Lung (tissue), 11 donors: ENCODE measurements at regions not wholly inside any gene's neighbourhood (a gene's known extent, or its start where the extent isn't known, plus 50 kb on each side); places are given as distances from the start of the nearest gene placed in this dataset.
"Not testable (repeated sequence)": the region's sequence is repeated elsewhere in the genome, so short reads cannot be mapped to it uniquely, and the experiment has no call there.

Experiments used
- ATAC-seq: fragments of 200-7000 bp; cut with Tn5 transposase; one replicate; pipeline ENCODE4 v1.9.1; 2020; ENCODE audit warnings: moderate number of reproducible peaks; ENCODE audit not compliant: insufficient read depth, low FRiP score
- DNase-seq, 3 donors: peaks; one replicate each; pipeline ENCODE4 v3.0.0-alpha.2; 2013 to 2017
- H3K27ac ChIP-seq, 2 donors: one replicate each; pipeline ENCODE4 v1.5.1; 2013; ENCODE audit warnings: mild to moderate bottlenecking in 2 of 2, moderate library complexity in 2 of 2, control low read depth in 1 of 2, inconsistent platforms in 1 of 2, low read depth in 1 of 2, low read length in 1 of 2
- H3K27me3 ChIP-seq, 3 donors: one replicate each; pipeline ENCODE4 v1.5.1; 2013; ENCODE audit warnings: low read length in 2 of 3; ENCODE audit not compliant: control insufficient read depth in 3 of 3, insufficient read depth in 3 of 3
- H3K36me3 ChIP-seq, 4 donors: one replicate each; pipeline ENCODE4 v1.5.1; 2013; ENCODE audit warnings: low read length in 4 of 4, mild to moderate bottlenecking in 1 of 4, moderate library complexity in 1 of 4; ENCODE audit not compliant: control insufficient read depth in 4 of 4, insufficient read depth in 4 of 4
- H3K4me1 ChIP-seq, 5 donors: one replicate each; pipeline ENCODE4 v1.5.1; 2013; ENCODE audit warnings: low read length in 5 of 5, mild to moderate bottlenecking in 2 of 5, moderate library complexity in 1 of 5; ENCODE audit not compliant: control insufficient read depth in 5 of 5, insufficient read depth in 5 of 5
- H3K4me3 ChIP-seq: one replicate; pipeline ENCODE4 v1.5.1; 2013; ENCODE audit warnings: mild to moderate bottlenecking, control low read depth, moderate library complexity
- H3K9ac ChIP-seq, 2 donors: one replicate each; pipeline ENCODE4 v1.5.1; 2013; ENCODE audit warnings: low read length in 2 of 2, control low read depth in 1 of 2; ENCODE audit not compliant: insufficient read depth in 1 of 2
- H3K9me3 ChIP-seq, 4 donors: one replicate each; pipeline ENCODE4 v1.5.1; 2013; ENCODE audit warnings: low read length in 3 of 4, mild to moderate bottlenecking in 1 of 4, moderate library complexity in 1 of 4; ENCODE audit not compliant: control insufficient read depth in 4 of 4, insufficient read depth in 3 of 4
- WGBS, 2 donors: extraction: QIAGEN DNeasy Blood & Tissue Kit; methylation state at CpG; one replicate each; pipeline ENCODE4 v1.1.7; 2013; 5-methylcytosine and 5-hydroxymethylcytosine counted together
- TF ChIP-seq, protein P1 (sequence below): IDR thresholded peaks from 2 replicates; pipeline ENCODE4 v1.5.1; 2012; ENCODE audit warnings: mild to moderate bottlenecking; ENCODE audit errors: control extremely low read depth, extremely low read depth
- donor health status: control.
- donor health status: control.
- donor health status: Bipolar disorder and iron deficiency.
- donor health status: healthy.
- donor health status: DM: yes; HTN: yes; CAD: no.

DNA sequence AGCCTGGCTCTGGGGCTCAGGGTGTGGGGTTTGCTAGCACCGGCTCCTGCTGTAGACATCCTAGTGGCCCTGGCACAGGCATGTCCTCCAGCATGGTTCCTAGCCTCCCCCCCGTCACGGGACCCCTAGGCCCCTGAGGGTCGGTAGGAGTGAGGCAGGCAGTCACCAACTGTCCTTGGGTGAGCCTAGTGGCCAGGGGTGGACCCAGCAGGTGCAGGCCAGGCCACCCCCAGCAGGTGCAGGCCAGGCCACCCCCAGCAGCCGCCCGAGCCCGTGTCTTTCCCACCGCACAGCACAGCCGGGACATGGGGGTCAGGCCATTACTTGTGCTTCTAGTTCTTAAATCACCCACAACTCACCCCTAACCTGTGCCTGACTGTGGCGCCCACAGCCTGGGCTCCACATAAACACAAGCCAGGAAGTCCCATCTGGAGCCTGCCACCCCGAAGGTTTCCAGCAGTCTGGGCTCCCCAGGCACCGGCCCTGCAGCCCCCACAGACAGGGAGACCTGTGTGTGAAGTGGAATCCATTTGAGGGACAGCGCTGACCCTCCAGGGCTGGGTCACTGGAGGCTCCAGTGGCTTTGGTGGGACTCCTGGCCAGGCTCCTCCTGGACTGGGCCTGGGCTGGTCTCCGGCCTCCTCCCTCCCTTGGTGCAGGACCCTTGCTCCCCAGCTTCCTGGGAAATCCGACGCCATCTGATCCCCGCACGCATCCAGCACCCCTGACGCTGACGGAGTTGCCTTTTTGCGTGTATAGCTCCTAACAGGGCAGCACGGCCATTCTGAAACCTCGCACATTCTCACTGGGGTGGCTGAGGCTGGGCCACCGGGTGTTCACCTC, 114.1 kb upstream of the LPCAT1 start:
- ATAC-seq, result no peak
- no peaks in the 10 kb centered on the region for H3K4me1 ChIP-seq
- DNase-seq, result no peak
- peaks cover 0 to 5% (median 0%) of the 10 kb centered on the region in 3 donors for H3K27me3 ChIP-seq
- H3K9ac ChIP-seq, result no peak overlapping the region
- WGBS, 2 donors, result 88 to 90% methylated on average over 24 of the region's 24 CpGs
- TF ChIP-seq, protein P1, sequence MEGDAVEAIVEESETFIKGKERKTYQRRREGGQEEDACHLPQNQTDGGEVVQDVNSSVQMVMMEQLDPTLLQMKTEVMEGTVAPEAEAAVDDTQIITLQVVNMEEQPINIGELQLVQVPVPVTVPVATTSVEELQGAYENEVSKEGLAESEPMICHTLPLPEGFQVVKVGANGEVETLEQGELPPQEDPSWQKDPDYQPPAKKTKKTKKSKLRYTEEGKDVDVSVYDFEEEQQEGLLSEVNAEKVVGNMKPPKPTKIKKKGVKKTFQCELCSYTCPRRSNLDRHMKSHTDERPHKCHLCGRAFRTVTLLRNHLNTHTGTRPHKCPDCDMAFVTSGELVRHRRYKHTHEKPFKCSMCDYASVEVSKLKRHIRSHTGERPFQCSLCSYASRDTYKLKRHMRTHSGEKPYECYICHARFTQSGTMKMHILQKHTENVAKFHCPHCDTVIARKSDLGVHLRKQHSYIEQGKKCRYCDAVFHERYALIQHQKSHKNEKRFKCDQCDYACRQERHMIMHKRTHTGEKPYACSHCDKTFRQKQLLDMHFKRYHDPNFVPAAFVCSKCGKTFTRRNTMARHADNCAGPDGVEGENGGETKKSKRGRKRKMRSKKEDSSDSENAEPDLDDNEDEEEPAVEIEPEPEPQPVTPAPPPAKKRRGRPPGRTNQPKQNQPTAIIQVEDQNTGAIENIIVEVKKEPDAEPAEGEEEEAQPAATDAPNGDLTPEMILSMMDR, result no peak
- H3K36me3 ChIP-seq, result no peaks in the 10 kb centered on the region
- H3K9me3 ChIP-seq, result no peaks in the 10 kb centered on the region
- H3K27ac ChIP-seq, result no peak overlapping the region
- no peak overlapping the region for H3K4me3 ChIP-seq

DNA sequence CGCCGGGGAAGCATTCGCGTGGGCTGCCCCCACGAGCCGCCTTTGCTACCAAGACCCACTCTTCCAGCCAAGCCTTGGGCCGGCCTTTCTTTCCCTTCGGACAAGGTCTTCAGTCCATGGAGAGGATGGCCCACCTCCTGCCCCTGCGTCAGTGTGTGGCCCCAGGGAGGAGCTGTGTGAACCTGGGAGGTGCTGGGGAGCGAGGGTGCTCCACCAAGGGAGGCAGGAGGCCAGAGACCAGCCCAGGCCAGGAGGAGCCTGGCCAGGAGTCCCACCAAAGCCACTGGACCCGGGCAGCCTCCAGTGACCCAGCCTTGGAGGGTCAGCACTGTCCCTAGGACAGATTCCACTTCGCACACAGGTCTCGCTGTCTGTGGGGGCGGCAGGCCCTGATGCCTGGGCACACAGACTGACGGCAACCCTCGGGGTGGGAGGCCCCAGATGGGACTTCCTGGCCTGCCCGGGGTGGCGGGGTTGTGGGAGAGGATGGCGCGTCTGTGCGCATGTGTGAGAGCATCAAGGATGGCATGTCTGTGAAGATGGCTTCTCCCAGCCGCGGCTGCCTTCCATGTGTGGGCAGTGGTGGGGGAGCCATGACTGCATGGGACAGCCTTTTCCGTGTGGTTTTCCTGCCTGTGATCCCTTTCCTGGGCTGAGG, 113.3 kb upstream of the LPCAT1 start:
- Histone ChIP-seq H3K27me3 (no peaks in the 10 kb centered on the region), H3K4me1 (no peaks in the 10 kb centered on the region), H3K9me3 (no peaks in the 10 kb centered on the region), H3K36me3 (no peaks in the 10 kb centered on the region), H3K9ac (no peak overlapping the region), H3K4me3 (no peak overlapping the region), H3K27ac (no peak overlapping the region)
- no peak for DNase-seq
- ATAC-seq, result no peak
- TF ChIP-seq, protein P1, result no peak
- WGBS, 2 donors, result 89 to 90% methylated on average over 24 of the region's 24 CpGs

DNA sequence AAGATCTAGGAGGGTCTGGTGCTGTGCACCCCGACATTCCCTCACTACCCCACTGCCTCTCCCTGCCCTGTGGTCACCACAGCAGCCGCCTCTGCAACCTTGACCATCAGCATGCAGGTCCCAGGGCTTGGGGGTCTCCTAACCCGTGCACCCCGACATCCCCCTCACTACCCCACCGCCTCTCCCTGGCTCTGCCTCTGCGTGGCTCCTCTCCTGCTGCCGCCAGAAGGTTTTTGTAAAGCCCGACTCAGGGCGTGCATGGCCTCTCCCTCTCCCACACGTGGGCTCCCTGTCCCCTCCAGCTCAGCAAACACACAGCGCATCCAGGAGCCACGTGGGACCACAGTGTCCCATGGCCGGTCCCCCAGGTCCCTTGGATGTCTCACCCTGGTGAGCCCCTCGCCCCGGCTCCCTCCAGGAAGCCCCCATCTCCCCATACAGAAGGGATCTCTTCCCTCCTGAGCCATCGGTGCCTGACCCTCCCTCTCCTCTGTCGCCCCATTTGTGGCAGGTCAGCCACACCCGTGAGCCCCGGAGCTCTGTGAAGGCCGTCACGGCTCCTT, 112.5 kb upstream of the LPCAT1 start:
- ATAC-seq, H3K9ac ChIP-seq, H3K27me3 ChIP-seq, H3K27ac ChIP-seq, H3K4me3 ChIP-seq, H3K9me3 ChIP-seq, H3K36me3 ChIP-seq, DNase-seq, H3K4me1 ChIP-seq: not testable (repeated sequence)
- 86 to 88% methylated on average over 21 of the region's 21 CpGs for WGBS, 2 donors

DNA sequence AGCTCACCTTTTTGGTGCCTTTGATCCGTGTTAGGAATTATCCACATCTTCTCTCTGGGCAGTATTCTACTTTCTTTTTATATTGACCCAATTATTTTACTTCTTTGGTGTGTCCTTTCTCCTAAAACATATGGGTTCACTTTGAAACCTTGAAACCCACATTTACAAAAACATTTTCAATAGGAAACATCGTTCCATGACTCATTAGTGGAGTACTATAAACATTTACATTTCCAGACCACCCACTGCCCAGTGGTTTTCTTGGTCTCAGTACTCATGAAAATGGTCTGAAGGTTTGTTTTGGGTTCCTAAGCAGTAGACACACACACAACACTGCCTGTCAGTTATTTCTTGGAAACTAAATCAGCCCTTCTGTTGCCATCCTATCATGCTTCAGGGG, 111.7 kb upstream of the LPCAT1 start:
- not testable (repeated sequence) for H3K4me1 ChIP-seq, H3K36me3 ChIP-seq, H3K27me3 ChIP-seq, H3K27ac ChIP-seq, H3K9ac ChIP-seq, ATAC-seq, H3K9me3 ChIP-seq, H3K4me3 ChIP-seq
- DNase-seq, result peak in 1 of 3 donors; percentile 21
- 59 to 71% methylated on average over 2 of the region's 2 CpGs for WGBS, 2 donors
